HEK293 (cell line): ENCODE measurements at regions not wholly inside any gene's neighbourhood (a gene's known extent, or its start where the extent isn't known, plus 50 kb on each side); places are given as distances from the start of the nearest gene placed in this dataset.

Experiments used
- CTCF ChIA-PET: fragments of 350-600 bp; formaldehyde crosslinking; extraction: SDS; loops from one replicate; lab custom pipeline; 2021; ENCODE audit warnings: antibody characterized with exemption; lab: Yijun Ruan, JAX
- POLR2A ChIA-PET: fragments of 300-600 bp; formaldehyde crosslinking; extraction: SDS; loops from one replicate; lab custom pipeline; 2020; ENCODE audit warnings: antibody characterized with exemption, inconsistent platforms; lab: Yijun Ruan, JAX
- H3K27ac ChIP-seq: fragments of 200-500 bp; sonication (Bioruptor generic); 2 replicates; pipeline ENCODE4 v1.5.1; 2014; ENCODE audit warnings: low read depth, low read length, control low read depth, inconsistent platforms; ENCODE audit errors: extremely low read depth
- H3K36me3 ChIP-seq, 2 experiments: fragments of 200-500 bp in 1 of 2; sonication (Bioruptor generic) in 1 of 2; 1 replicate in 1 of 2; 2 replicates in 1 of 2; pipeline ENCODE4 v1.5.1; 2014 to 2017; ENCODE audit warnings: inconsistent platforms in 2 of 2, low read length in 2 of 2; ENCODE audit not compliant: control insufficient read depth in 2 of 2, insufficient read depth in 1 of 2
- H3K4me1 ChIP-seq: fragments of 200-500 bp; sonication (Bioruptor generic); 2 replicates; pipeline ENCODE4 v1.5.1; 2014; ENCODE audit warnings: mild to moderate bottlenecking, low read length, inconsistent platforms; ENCODE audit not compliant: control insufficient read depth, insufficient read depth
- H3K4me3 ChIP-seq: 2 replicates; pipeline ENCODE4 v1.5.1; 2011; ENCODE audit warnings: low read depth, mild to moderate bottlenecking, control low read depth, low read length, moderate library complexity
- H3K9me3 ChIP-seq: fragments of 200-500 bp; sonication (Bioruptor generic); 2 replicates; pipeline ENCODE4 v1.5.1; 2014; ENCODE audit warnings: low read depth, low read length, inconsistent platforms; ENCODE audit not compliant: control insufficient read depth, insufficient read depth
- OVOL3 ChIP-seq: fragments of 450-650 bp; formaldehyde crosslinking; IDR thresholded peaks from 2 replicates; pipeline ENCODE4 v1.5.1; 2016; ENCODE audit warnings: missing biosample characterization, missing genetic modification characterization
- PRDM10 ChIP-seq: fragments of 450-650 bp; formaldehyde crosslinking; IDR thresholded peaks from 2 replicates; pipeline ENCODE4 v1.5.1; 2016; ENCODE audit warnings: missing biosample characterization, missing genetic modification characterization
- ZNF10 ChIP-seq: fragments of 450-650 bp; formaldehyde crosslinking; IDR thresholded peaks from 2 replicates; pipeline ENCODE4 v1.5.1; 2017; ENCODE audit warnings: missing biosample characterization, missing genetic modification characterization
- ZNF16 ChIP-seq: fragments of 450-650 bp; formaldehyde crosslinking; IDR thresholded peaks from 2 replicates; pipeline ENCODE4 v1.5.1; 2016; ENCODE audit warnings: low read depth, missing biosample characterization, missing genetic modification characterization
- ZNF202 ChIP-seq: fragments of 450-650 bp; formaldehyde crosslinking; IDR thresholded peaks from 2 replicates; pipeline ENCODE4 v1.5.1; 2016; ENCODE audit warnings: missing biosample characterization, missing genetic modification characterization, borderline replicate concordance
- ZNF292 ChIP-seq: fragments of 450-650 bp; formaldehyde crosslinking; IDR thresholded peaks from 2 replicates; pipeline ENCODE4 v1.5.1; 2016; ENCODE audit warnings: low read depth, missing biosample characterization, missing genetic modification characterization, borderline replicate concordance
- ZNF335 ChIP-seq: fragments of 450-650 bp; formaldehyde crosslinking; conservative IDR thresholded peaks from 2 replicates; pipeline ENCODE4 v1.5.1; 2016; ENCODE audit warnings: missing biosample characterization, missing genetic modification characterization
- ZNF341 ChIP-seq: fragments of 450-650 bp; formaldehyde crosslinking; IDR thresholded peaks from 2 replicates; pipeline ENCODE4; 2016; ENCODE audit warnings: low read depth, missing biosample characterization, missing genetic modification characterization
- ZNF366 ChIP-seq: fragments of 450-650 bp; formaldehyde crosslinking; conservative IDR thresholded peaks from 2 replicates; pipeline ENCODE4 v1.5.1; 2016; ENCODE audit warnings: missing biosample characterization, missing genetic modification characterization
- ZNF449 ChIP-seq: fragments of 450-650 bp; formaldehyde crosslinking; IDR thresholded peaks from 2 replicates; pipeline ENCODE4 v1.5.1; 2017; ENCODE audit warnings: missing biosample characterization, mild to moderate bottlenecking, missing genetic modification characterization, moderate library complexity
- ZNF48 ChIP-seq: fragments of 450-650 bp; formaldehyde crosslinking; IDR thresholded peaks from 2 replicates; pipeline ENCODE4 v1.5.1; 2016; ENCODE audit warnings: missing biosample characterization, missing genetic modification characterization
- ZNF501 ChIP-seq: fragments of 450-650 bp; formaldehyde crosslinking; IDR thresholded peaks from 2 replicates; pipeline ENCODE4 v1.5.1; 2016; ENCODE audit warnings: missing biosample characterization, missing genetic modification characterization
- ZNF514 ChIP-seq: fragments of 450-650 bp; formaldehyde crosslinking; IDR thresholded peaks from 2 replicates; pipeline ENCODE4 v1.5.1; 2016; ENCODE audit warnings: missing biosample characterization, missing genetic modification characterization
- ZNF555 ChIP-seq: fragments of 450-650 bp; formaldehyde crosslinking; conservative IDR thresholded peaks from 2 replicates; pipeline ENCODE4 v1.5.1; 2017; ENCODE audit warnings: missing biosample characterization, mild to moderate bottlenecking, missing genetic modification characterization, inconsistent platforms
- ZNF580 ChIP-seq: fragments of 450-650 bp; formaldehyde crosslinking; IDR thresholded peaks from 2 replicates; pipeline ENCODE4 v1.5.1; 2016; ENCODE audit warnings: missing biosample characterization, missing genetic modification characterization
- ZNF624 ChIP-seq: fragments of 450-650 bp; formaldehyde crosslinking; IDR thresholded peaks from 2 replicates; pipeline ENCODE4 v1.5.1; 2017; ENCODE audit warnings: missing biosample characterization, missing genetic modification characterization
- ZNF654 ChIP-seq: fragments of 450-650 bp; formaldehyde crosslinking; IDR thresholded peaks from 2 replicates; pipeline ENCODE4 v1.5.1; 2016; ENCODE audit warnings: low read depth, missing biosample characterization, missing genetic modification characterization
- ZNF664 ChIP-seq: fragments of 450-650 bp; formaldehyde crosslinking; IDR thresholded peaks from 2 replicates; pipeline ENCODE4 v1.5.1; 2016; ENCODE audit warnings: missing biosample characterization, missing genetic modification characterization
- ZNF692 ChIP-seq: fragments of 450-650 bp; formaldehyde crosslinking; IDR thresholded peaks from 2 replicates; pipeline ENCODE4 v1.5.1; 2016; ENCODE audit warnings: missing biosample characterization, missing genetic modification characterization
- ZNF747 ChIP-seq: fragments of 450-650 bp; formaldehyde crosslinking; IDR thresholded peaks from 2 replicates; pipeline ENCODE4 v1.5.1; 2016; ENCODE audit warnings: missing biosample characterization, missing genetic modification characterization
- ZNF785 ChIP-seq: fragments of 450-650 bp; formaldehyde crosslinking; IDR thresholded peaks from 2 replicates; pipeline ENCODE4 v1.5.1; 2016; ENCODE audit warnings: missing biosample characterization, missing genetic modification characterization
- ZNF843 ChIP-seq: fragments of 450-650 bp; formaldehyde crosslinking; IDR thresholded peaks from 2 replicates; pipeline ENCODE4 v1.5.1; 2016; ENCODE audit warnings: missing biosample characterization, missing genetic modification characterization
- ZSCAN16 ChIP-seq: fragments of 450-650 bp; formaldehyde crosslinking; IDR thresholded peaks from 2 replicates; pipeline ENCODE4 v1.5.1; 2016; ENCODE audit warnings: missing biosample characterization, missing genetic modification characterization
- ZSCAN23 ChIP-seq: fragments of 450-650 bp; formaldehyde crosslinking; IDR thresholded peaks from 2 replicates; pipeline ENCODE4 v1.5.1; 2016; ENCODE audit warnings: missing biosample characterization, missing genetic modification characterization
- ZXDB ChIP-seq: fragments of 450-650 bp; formaldehyde crosslinking; IDR thresholded peaks from 2 replicates; pipeline ENCODE4 v1.5.1; 2016; ENCODE audit warnings: missing biosample characterization, missing genetic modification characterization

- H3K27ac ChIP-seq, result no peak overlapping the region
- no peaks in the 10 kb centered on the region for H3K36me3 ChIP-seq
- CTCF ChIA-PET, result interaction anchor here (0.7 kb wide), 1 partner anchor 622 kb away, joined by 3 read pairs; no protein-coding TSS in a partner anchor
- no peak for TF ChIP-seq ZNF202
- TF ChIP-seq ZNF341 (tag by site-specific recombination), result no peak
- TF ChIP-seq ZSCAN16 (tag by site-specific recombination), result no peak
- TF ChIP-seq ZNF16 (tag by site-specific recombination), result no peak
- TF ChIP-seq ZNF843 (tag by site-specific recombination), result no peak
- TF ChIP-seq ZNF514 (tag by site-specific recombination), result no peak
- H3K4me1 ChIP-seq, result no peaks in the 10 kb centered on the region
- H3K9me3 ChIP-seq, result no peaks in the 10 kb centered on the region
- POLR2A ChIA-PET, result no interaction called here
- no peak overlapping the region for H3K4me3 ChIP-seq
Measured at GRCh38 chr2:167424221-167424620, 535.9 kb downstream of the XIRP2 start.

- Histone ChIP-seq H3K4me1 (no peaks in the 10 kb centered on the region), H3K36me3 (no peaks in the 10 kb centered on the region), H3K27ac (no peak overlapping the region), H3K9me3 (no peaks in the 10 kb centered on the region), H3K4me3 (no peak overlapping the region)
- POLR2A ChIA-PET, result interaction anchor here (0.5 kb wide), 1 partner anchor 17 kb away, joined by 7 read pairs; no protein-coding TSS in a partner anchor
- CTCF ChIA-PET, result no interaction called here
- TF ChIP-seq ZNF202 (no peak), ZNF664 (no peak), ZNF654 (no peak), ZNF555 (tag by site-specific recombination) (no peak), ZNF48 (tag by site-specific recombination) (no peak), ZNF10 (tag by site-specific recombination) (no peak), ZNF449 (tag by site-specific recombination) (no peak), ZNF785 (tag by site-specific recombination) (no peak), ZNF366 (no peak), ZNF501 (tag by site-specific recombination) (no peak), ZNF692 (tag by site-specific recombination) (no peak)
Measured at GRCh38 chr2:167423731-167424130, 535.5 kb downstream of the XIRP2 start.

- Histone ChIP-seq H3K4me3 (no peak overlapping the region), H3K9me3 (no peaks in the 10 kb centered on the region), H3K27ac (no peak overlapping the region)
- ChIA-PET POLR2A (no interaction called here), CTCF (interaction anchor here (1.4 kb wide), 1 partner anchor 9 kb away, joined by 4 read pairs; no protein-coding TSS in a partner anchor)
- no peak for TF ChIP-seq ZNF624 (tag by site-specific recombination)
- TF ChIP-seq OVOL3 (tag by site-specific recombination), result no peak
- TF ChIP-seq ZNF747 (tag by site-specific recombination), result no peak
- no peak for TF ChIP-seq ZNF292 (tag by site-specific recombination)
- TF ChIP-seq ZXDB (tag by site-specific recombination), result no peak
- TF ChIP-seq ZNF335 (tag by site-specific recombination), result no peak
- no peak for TF ChIP-seq ZNF580 (tag by site-specific recombination)
- TF ChIP-seq PRDM10 (tag by site-specific recombination), result no peak
- no peak for TF ChIP-seq ZSCAN23
- TF ChIP-seq, all 188 proteins: peak for 0
- Histone ChIP-seq H3K4me1 (no peaks in the 10 kb centered on the region), H3K36me3 (no peaks in the 10 kb centered on the region)
Measured at GRCh38 chr2:167420211-167420610, 531.9 kb downstream of the XIRP2 start.
